Right lobe of liver (tissue), 6 donors: ENCODE measurements at regions not wholly inside any gene's neighbourhood (a gene's known extent, or its start where the extent isn't known, plus 50 kb on each side); places are given as distances from the start of the nearest gene placed in this dataset.

Source experiments
- ATAC-seq, 4 donors: fragments of 200-7000 bp; cut with Tn5 transposase; one replicate each; pipeline ENCODE4 v1.9.1; 2020; ENCODE audit warnings: mild to moderate bottlenecking in 4 of 4, moderate library complexity in 4 of 4
- DNase-seq, 3 donors: peaks; one replicate each; pipeline ENCODE4 v3.0.0-alpha.2; 2020
- H3K27ac ChIP-seq, 3 donors: fragments of 200-600 bp; one replicate each; pipeline ENCODE4 v1.8.0; 2022
- H3K27me3 ChIP-seq, 2 donors: fragments of 200-600 bp; one replicate each; pipeline ENCODE4 v1.8.0; 2022
- H3K36me3 ChIP-seq, 4 donors: fragments of 200-600 bp; sonication (generic) in 1 of 4; one replicate each; pipeline versions ENCODE4 v1.5.1 to v1.8.0; 2017 to 2022; ENCODE audit warnings: control low read depth in 1 of 4
- H3K4me1 ChIP-seq, 4 donors: fragments of 200-600 bp; sonication (generic) in 1 of 4; one replicate each; pipeline versions ENCODE4 v1.5.1 to v1.8.0; 2017 to 2022; ENCODE audit warnings: control low read depth in 1 of 4
- H3K4me3 ChIP-seq, 3 donors: fragments of 200-600 bp; one replicate each; pipeline ENCODE4 v1.8.0; 2022
- H3K9me3 ChIP-seq, 4 donors: fragments of 200-600 bp; sonication (generic) in 1 of 4; one replicate each; pipeline versions ENCODE4 v1.5.1 to v1.8.0; 2017 to 2022; ENCODE audit warnings: control low read depth in 1 of 4
- POLR2A ChIP-seq: fragments of 450-650 bp; IDR thresholded peaks from one replicate; pipeline ENCODE4 v1.6.1; 2017; ENCODE audit warnings: antibody characterized with exemption, mild to moderate bottlenecking
- WGBS: methylation state at CpG from one replicate; pipeline ENCODE4 v1.1.6; 2018; ENCODE audit warnings: low coverage, low lambda C conversion rate; ENCODE audit not compliant: insufficient coverage; ENCODE audit errors: missing lambda C conversion rate; 5-methylcytosine and 5-hydroxymethylcytosine counted together
- intact Hi-C, 2 donors: fragments of 100-400 bp; cut with DNase I; formaldehyde crosslinking; loops; one replicate each; pipeline versions ENCODE4 v1.11.2 to v1.14.1; 2022
- TF ChIP-seq, protein P1 (sequence below), 4 donors: fragments of 200-600 bp in 3 of 4; fragments of 450-650 bp in 1 of 4; IDR thresholded peaks; one replicate each; pipeline versions ENCODE4 v1.5.1 to v1.8.0; 2016 to 2022; ENCODE audit warnings: antibody characterized with exemption in 4 of 4, mild to moderate bottlenecking in 2 of 4
- donor health status: DM: no; HTN: yes; CAD: no.
- donor health status: DM: no; HTN: no; CAD: no.
- donor health status: DM: no; HTN: no; CAD: no.
- donor health status: DM: no; HTN: yes; CAD: no.
- donor health status: DM: no; HTN: yes; CAD: no.

DNA sequence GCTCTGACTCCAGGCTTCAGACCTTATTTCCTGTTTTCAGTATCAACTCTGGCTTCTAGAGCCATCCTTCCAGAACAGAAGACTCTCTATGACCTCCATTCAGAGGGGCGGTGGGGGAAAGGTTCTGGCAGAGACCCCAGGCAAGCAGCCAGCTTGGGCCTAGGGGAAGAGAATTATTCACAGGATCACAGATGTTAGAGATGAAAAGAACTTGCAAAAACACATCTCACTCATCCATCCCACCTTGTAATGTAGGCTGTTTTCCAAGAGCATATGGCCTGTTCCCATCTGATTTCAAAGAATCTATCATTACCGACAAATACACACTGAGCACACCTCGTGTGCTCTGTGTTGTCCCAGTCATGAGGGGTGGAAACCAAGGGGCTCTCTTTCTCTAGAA, 131.9 kb downstream of the GRIN2B start:
- no peak for DNase-seq
- no peak for ATAC-seq
- H3K27ac ChIP-seq = no peak overlapping the region
- intact Hi-C loops = no loop called here
- no peaks in the 10 kb centered on the region for H3K4me1 ChIP-seq
- no peaks in the 10 kb centered on the region for H3K9me3 ChIP-seq
- WGBS = 86% methylated on average over 3 of the region's 3 CpGs
- no peak for TF ChIP-seq POLR2A
- TF ChIP-seq, protein P1, sequence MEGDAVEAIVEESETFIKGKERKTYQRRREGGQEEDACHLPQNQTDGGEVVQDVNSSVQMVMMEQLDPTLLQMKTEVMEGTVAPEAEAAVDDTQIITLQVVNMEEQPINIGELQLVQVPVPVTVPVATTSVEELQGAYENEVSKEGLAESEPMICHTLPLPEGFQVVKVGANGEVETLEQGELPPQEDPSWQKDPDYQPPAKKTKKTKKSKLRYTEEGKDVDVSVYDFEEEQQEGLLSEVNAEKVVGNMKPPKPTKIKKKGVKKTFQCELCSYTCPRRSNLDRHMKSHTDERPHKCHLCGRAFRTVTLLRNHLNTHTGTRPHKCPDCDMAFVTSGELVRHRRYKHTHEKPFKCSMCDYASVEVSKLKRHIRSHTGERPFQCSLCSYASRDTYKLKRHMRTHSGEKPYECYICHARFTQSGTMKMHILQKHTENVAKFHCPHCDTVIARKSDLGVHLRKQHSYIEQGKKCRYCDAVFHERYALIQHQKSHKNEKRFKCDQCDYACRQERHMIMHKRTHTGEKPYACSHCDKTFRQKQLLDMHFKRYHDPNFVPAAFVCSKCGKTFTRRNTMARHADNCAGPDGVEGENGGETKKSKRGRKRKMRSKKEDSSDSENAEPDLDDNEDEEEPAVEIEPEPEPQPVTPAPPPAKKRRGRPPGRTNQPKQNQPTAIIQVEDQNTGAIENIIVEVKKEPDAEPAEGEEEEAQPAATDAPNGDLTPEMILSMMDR (IDR thresholded peaks at IDR 0.05) = no peak
- no peaks in the 10 kb centered on the region for H3K27me3 ChIP-seq
- H3K4me3 ChIP-seq = no peak overlapping the region
- no peaks in the 10 kb centered on the region for H3K36me3 ChIP-seq

GRCh38 chr12:13843841-13844240, 137.6 kb downstream of the GRIN2B start:
- no peak overlapping the region for H3K27ac ChIP-seq
- intact Hi-C loops = no loop called here
- no peaks in the 10 kb centered on the region for H3K36me3 ChIP-seq
- 60% methylated on average over 1 of the region's 1 CpG for WGBS
- no peak for ATAC-seq
- no peaks in the 10 kb centered on the region for H3K9me3 ChIP-seq
- TF ChIP-seq, protein P1 (IDR thresholded peaks at IDR 0.05) = no peak
- TF ChIP-seq POLR2A = no peak
- no peaks in the 10 kb centered on the region for H3K4me1 ChIP-seq
- no peaks in the 10 kb centered on the region for H3K27me3 ChIP-seq
- no peak overlapping the region for H3K4me3 ChIP-seq
- no peak for DNase-seq

DNA sequence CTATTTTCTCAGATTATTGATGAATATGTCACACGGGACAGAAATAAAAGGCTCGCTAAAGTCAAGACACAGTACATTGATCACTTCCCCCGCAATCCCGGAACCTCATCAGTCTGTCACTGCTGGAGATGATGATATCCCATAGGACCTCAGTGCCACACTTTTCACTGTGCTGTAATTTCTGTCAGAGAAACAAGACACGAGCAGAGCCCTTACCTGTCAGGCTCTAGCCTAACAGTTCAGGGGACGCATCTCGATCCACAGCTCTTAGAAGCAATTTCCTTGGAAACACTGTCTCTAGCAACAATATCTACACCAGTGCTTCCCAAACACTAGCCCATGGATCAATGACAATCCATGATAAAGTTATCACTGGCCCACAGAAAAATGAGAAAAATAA, 140.0 kb downstream of the GRIN2B start:
- Histone ChIP-seq H3K4me3 (no peak overlapping the region), H3K9me3 (no peaks in the 10 kb centered on the region), H3K4me1 (no peaks in the 10 kb centered on the region), H3K36me3 (no peaks in the 10 kb centered on the region), H3K27me3 (no peaks in the 10 kb centered on the region), H3K27ac (no peak overlapping the region)
- intact Hi-C loops = no loop called here
- no peak for DNase-seq
- ATAC-seq = no peak
- TF ChIP-seq, protein P1 (IDR thresholded peaks at IDR 0.05) = no peak
- no peak for TF ChIP-seq POLR2A
- WGBS = 76% methylated on average over 7 of the region's 7 CpGs

GRCh38 chr12:13839365-13840336, 141.8 kb downstream of the GRIN2B start:
- no peaks in the 10 kb centered on the region for H3K27me3 ChIP-seq
- DNase-seq (no peak), ATAC-seq (no peak)
- H3K4me3 ChIP-seq = no peak overlapping the region
- H3K27ac ChIP-seq = no peak overlapping the region
- no peak for TF ChIP-seq POLR2A
- TF ChIP-seq, protein P1 (IDR thresholded peaks at IDR 0.05) = no peak
- no peaks in the 10 kb centered on the region for H3K9me3 ChIP-seq
- H3K36me3 ChIP-seq = no peaks in the 10 kb centered on the region
- WGBS = 57% methylated on average over 11 of the region's 11 CpGs
- no peaks in the 10 kb centered on the region for H3K4me1 ChIP-seq
- intact Hi-C loops = no loop called here
